Psoas muscle (tissue), 7 donors: ENCODE measurements at regions not wholly inside any gene's neighbourhood (a gene's known extent, or its start where the extent isn't known, plus 50 kb on each side); places are given as distances from the start of the nearest gene placed in this dataset.
A peak's percentile ranks its signal among the peaks of the same experiment; 100 is the strongest.
"Not testable (repeated sequence)": the region's sequence is repeated elsewhere in the genome, so short reads cannot be mapped to it uniquely, and the experiment has no call there.

Experiments used
- ATAC-seq, 4 donors: fragments of 200-7000 bp; cut with Tn5 transposase; one replicate each; pipeline ENCODE4 v1.9.1; 2020; ENCODE audit warnings: moderate library complexity in 3 of 4, mild to moderate bottlenecking in 2 of 4
- DNase-seq, 2 donors: peaks; one replicate each; pipeline ENCODE4 v3.0.0-alpha.2; 2020
- H3K27ac ChIP-seq: fragments of 200-600 bp; one replicate; pipeline ENCODE4 v1.8.0; 2022
- H3K27me3 ChIP-seq, 3 donors: fragments of 200-600 bp in 1 of 3; one replicate each; pipeline versions ENCODE4 v1.6.1 to v1.8.0; 2013 to 2022; ENCODE audit warnings: low read length in 2 of 3, mild to moderate bottlenecking in 2 of 3, moderate library complexity in 1 of 3; ENCODE audit not compliant: insufficient read depth in 3 of 3
- H3K36me3 ChIP-seq, 2 donors: fragments of 200-600 bp in 1 of 2; one replicate each; pipeline versions ENCODE4 v1.6.1 to v1.8.0; 2013 to 2022; ENCODE audit warnings: low read depth in 1 of 2, mild to moderate bottlenecking in 1 of 2, moderate library complexity in 1 of 2; ENCODE audit not compliant: insufficient read depth in 1 of 2
- H3K4me1 ChIP-seq: fragments of 200-600 bp; one replicate; pipeline ENCODE4 v1.8.0; 2022
- H3K4me3 ChIP-seq: fragments of 200-600 bp; one replicate; pipeline ENCODE4 v1.8.0; 2022; ENCODE audit warnings: mild to moderate bottlenecking
- H3K9me3 ChIP-seq: fragments of 200-600 bp; one replicate; pipeline ENCODE4 v1.8.0; 2022
- WGBS, 3 donors: extraction: QIAGEN DNeasy Blood & Tissue Kit; methylation state at CpG; one replicate each; pipeline versions ENCODE4 v1.1.6 to v1.1.7; 2013; 5-methylcytosine and 5-hydroxymethylcytosine counted together
- intact Hi-C, 2 donors: fragments of 100-400 bp; cut with DNase I; formaldehyde crosslinking; loops; one replicate each; pipeline versions ENCODE4 v1.11.0 to v1.14.2; 2022
- TF ChIP-seq, protein P1 (sequence below): fragments of 200-600 bp; IDR thresholded peaks from one replicate; pipeline ENCODE4 v1.8.0; 2022; ENCODE audit warnings: antibody characterized with exemption
- donor health status: healthy with polysubstance abuse.
- donor health status: DM: no; HTN: no; CAD: no; lungs with moderate emphysema.
- donor health status: Bipolar disorder and iron deficiency.
- donor health status: healthy.
- donor health status: DM: yes; HTN: yes; CAD: no.
- donor health status: DM: no; HTN: no; CAD: no.
- donor health status: DM: yes; HTN: yes; CAD: no.

- intact Hi-C loops: no loop called here
- WGBS, 3 donors: 66 to 79% (median 68%) methylated on average over 2 of the region's 2 CpGs
- Histone ChIP-seq H3K27ac (no peak overlapping the region), H3K36me3 (no peaks in the 10 kb centered on the region), H3K4me1 (no peaks in the 10 kb centered on the region), H3K9me3 (no peaks in the 10 kb centered on the region), H3K27me3 (no peaks in the 10 kb centered on the region), H3K4me3 (no peak overlapping the region)
- ATAC-seq (no peak), DNase-seq (no peak)
- TF ChIP-seq, protein P1, sequence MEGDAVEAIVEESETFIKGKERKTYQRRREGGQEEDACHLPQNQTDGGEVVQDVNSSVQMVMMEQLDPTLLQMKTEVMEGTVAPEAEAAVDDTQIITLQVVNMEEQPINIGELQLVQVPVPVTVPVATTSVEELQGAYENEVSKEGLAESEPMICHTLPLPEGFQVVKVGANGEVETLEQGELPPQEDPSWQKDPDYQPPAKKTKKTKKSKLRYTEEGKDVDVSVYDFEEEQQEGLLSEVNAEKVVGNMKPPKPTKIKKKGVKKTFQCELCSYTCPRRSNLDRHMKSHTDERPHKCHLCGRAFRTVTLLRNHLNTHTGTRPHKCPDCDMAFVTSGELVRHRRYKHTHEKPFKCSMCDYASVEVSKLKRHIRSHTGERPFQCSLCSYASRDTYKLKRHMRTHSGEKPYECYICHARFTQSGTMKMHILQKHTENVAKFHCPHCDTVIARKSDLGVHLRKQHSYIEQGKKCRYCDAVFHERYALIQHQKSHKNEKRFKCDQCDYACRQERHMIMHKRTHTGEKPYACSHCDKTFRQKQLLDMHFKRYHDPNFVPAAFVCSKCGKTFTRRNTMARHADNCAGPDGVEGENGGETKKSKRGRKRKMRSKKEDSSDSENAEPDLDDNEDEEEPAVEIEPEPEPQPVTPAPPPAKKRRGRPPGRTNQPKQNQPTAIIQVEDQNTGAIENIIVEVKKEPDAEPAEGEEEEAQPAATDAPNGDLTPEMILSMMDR: no peak
Measured at GRCh38 chr7:69245646-69246045, 352.6 kb upstream of the AUTS2 start.

DNA sequence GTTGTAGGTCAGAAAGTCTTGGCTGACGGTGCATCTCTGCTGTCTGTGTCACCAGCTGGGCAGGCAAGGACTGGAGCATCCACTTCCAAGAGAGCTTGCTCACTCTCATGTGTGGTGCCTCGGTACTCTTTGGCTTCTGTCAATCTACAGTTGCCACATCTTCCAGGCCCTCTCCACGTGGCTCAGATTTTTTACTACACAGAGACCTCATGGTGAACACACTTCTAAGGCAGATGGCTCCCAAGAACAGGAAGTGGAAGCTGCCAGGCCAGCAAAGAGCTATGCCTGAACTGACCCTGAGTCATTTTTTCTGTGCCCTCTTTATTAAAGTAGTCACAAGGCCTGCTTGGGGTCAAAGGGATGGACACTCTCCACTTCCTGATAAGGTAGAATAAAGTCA lies 351.5 kb upstream of the AUTS2 start:
- H3K27me3 ChIP-seq: no peaks in the 10 kb centered on the region
- ATAC-seq: no peak
- TF ChIP-seq, protein P1: no peak
- no peaks in the 10 kb centered on the region for H3K9me3 ChIP-seq
- intact Hi-C loops: no loop called here
- H3K27ac ChIP-seq: no peak overlapping the region
- H3K4me1 ChIP-seq: no peaks in the 10 kb centered on the region
- no peaks in the 10 kb centered on the region for H3K36me3 ChIP-seq
- peak in 1 of 2 donors; percentile 18 for DNase-seq
- 62 to 75% (median 65%) methylated on average over 3 of the region's 3 CpGs for WGBS, 3 donors
- H3K4me3 ChIP-seq: no peak overlapping the region

DNA sequence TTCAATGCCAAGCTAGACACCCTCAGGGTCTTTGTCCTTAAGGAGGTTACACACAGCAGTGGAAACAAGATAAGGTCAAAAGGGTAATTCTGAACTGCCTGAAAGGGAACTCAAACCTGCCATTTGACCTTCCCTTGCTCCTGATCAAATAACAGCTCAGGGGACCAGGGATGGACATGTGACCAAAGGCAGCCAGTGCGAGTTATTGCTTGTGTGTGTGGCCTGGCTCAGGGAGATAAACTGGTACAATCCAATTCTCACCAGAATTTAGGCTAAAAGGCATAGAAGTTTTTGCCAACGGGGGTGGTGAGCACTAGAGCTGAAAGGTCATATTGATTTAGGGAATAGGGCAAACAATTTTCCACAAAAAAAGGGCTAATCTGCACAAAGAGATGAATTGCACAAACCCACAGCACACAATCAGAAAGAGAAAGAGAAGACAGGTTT lies 349.9 kb upstream of the AUTS2 start:
- H3K27me3 ChIP-seq, H3K9me3 ChIP-seq, H3K4me3 ChIP-seq, H3K4me1 ChIP-seq, ATAC-seq, intact Hi-C loops, H3K36me3 ChIP-seq, H3K27ac ChIP-seq, DNase-seq: not testable (repeated sequence)
- WGBS, 3 donors: 44 to 67% (median 59%) methylated on average over 2 of the region's 2 CpGs

GRCh38 chr7:69250958-69251357 lies 347.3 kb upstream of the AUTS2 start:
- 93 to 96% (median 94%) methylated on average over 5 of the region's 5 CpGs for WGBS, 3 donors
- no peaks in the 10 kb centered on the region for H3K9me3 ChIP-seq
- ATAC-seq (no peak), DNase-seq (no peak)
- H3K36me3 ChIP-seq: no peaks in the 10 kb centered on the region
- TF ChIP-seq, protein P1: no peak
- no peaks in the 10 kb centered on the region for H3K27me3 ChIP-seq
- no peak overlapping the region for H3K4me3 ChIP-seq
- no peak overlapping the region for H3K27ac ChIP-seq
- intact Hi-C loops: no loop called here
- H3K4me1 ChIP-seq: no peaks in the 10 kb centered on the region

DNA sequence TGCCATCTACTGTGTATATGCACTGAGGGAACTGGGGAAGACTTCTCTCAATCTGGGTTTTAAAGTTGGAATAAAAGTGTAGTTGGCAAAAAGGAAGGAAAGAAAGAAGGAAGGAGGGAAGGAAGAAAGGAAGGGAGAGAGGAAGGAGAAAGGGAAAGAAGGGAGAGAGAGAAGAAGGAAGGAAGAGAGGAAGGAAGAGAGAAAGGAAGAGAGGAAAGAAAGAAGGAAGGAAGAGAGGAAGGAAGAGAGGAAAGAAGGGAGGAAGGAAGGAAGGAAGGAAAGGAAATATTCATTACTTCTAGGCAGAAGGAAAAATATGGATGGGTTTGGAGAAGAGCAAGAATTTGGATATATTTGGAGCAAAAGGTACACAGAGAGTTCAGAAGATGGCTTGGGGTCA lies 343.6 kb upstream of the AUTS2 start:
- Histone ChIP-seq H3K4me3 (no peak overlapping the region), H3K36me3 (no peaks in the 10 kb centered on the region), H3K27ac (no peak overlapping the region), H3K27me3 (peaks cover 0 to 5% (median 0%) of the 10 kb centered on the region in 3 donors), H3K9me3 (no peaks in the 10 kb centered on the region), H3K4me1 (no peaks in the 10 kb centered on the region)
- TF ChIP-seq, protein P1: no peak
- intact Hi-C loops: no loop called here
- ATAC-seq (no peak), DNase-seq (no peak)
